SK-N-SH (cell line): ENCODE measurements at regions not wholly inside any gene's neighbourhood (a gene's known extent, or its start where the extent isn't known, plus 50 kb on each side); places are given as distances from the start of the nearest gene placed in this dataset.

Source experiments
- FOXM1 ChIP-seq: IDR thresholded peaks from 2 replicates; pipeline ENCODE4 v1.4.0; 2012; ENCODE audit warnings: low read depth, mild to moderate bottlenecking
- JUND ChIP-seq: IDR thresholded peaks from 2 replicates; pipeline ENCODE4 v1.4.0; 2012
- MAX ChIP-seq: IDR thresholded peaks from 2 replicates; pipeline ENCODE4 v1.4.0; 2012; ENCODE audit warnings: low read depth
- MEF2A ChIP-seq: IDR thresholded peaks from 2 replicates; pipeline ENCODE4 v1.4.0; 2012; ENCODE audit warnings: low read depth, borderline replicate concordance
- POLR2AphosphoS5 ChIP-seq: IDR thresholded peaks from 2 replicates; pipeline ENCODE4 v1.6.1; 2012; ENCODE audit warnings: low read depth, low read length
- RCOR1 ChIP-seq: fragments of 150-350 bp; IDR thresholded peaks from 2 replicates; pipeline ENCODE4 v1.6.1; 2017; ENCODE audit warnings: antibody characterized with exemption, low read length
- REST ChIP-seq: IDR thresholded peaks from 2 replicates; pipeline ENCODE4 v1.6.1; 2012; ENCODE audit warnings: mild to moderate bottlenecking, low read depth, low read length, moderate library complexity
- RFX5 ChIP-seq: IDR thresholded peaks from 2 replicates; pipeline ENCODE4 v1.6.1; 2012; ENCODE audit warnings: mild to moderate bottlenecking, improper control_type of control experiment, low read length
- RXRA ChIP-seq: IDR thresholded peaks from 2 replicates; pipeline ENCODE4 v1.4.0; 2012; ENCODE audit warnings: low read depth, mild to moderate bottlenecking, borderline replicate concordance
- SMC3 ChIP-seq: IDR thresholded peaks from 2 replicates; pipeline ENCODE4 v1.6.1; 2012; ENCODE audit warnings: low read depth, low read length, improper control_type of control experiment
- TAF1 ChIP-seq: IDR thresholded peaks from 2 replicates; pipeline ENCODE4 v1.6.1; 2012; ENCODE audit warnings: low read depth, mild to moderate bottlenecking, low read length, moderate library complexity, borderline replicate concordance
- TCF12 ChIP-seq: IDR thresholded peaks from 2 replicates; pipeline ENCODE4 v1.4.0; 2012
- TEAD4 ChIP-seq: IDR thresholded peaks from 2 replicates; pipeline ENCODE4 v1.4.0; 2012; ENCODE audit warnings: mild to moderate bottlenecking, borderline replicate concordance; ENCODE audit not compliant: insufficient read depth
- TF ChIP-seq, protein P1 (sequence below): fragments of 200-600 bp; sonication (generic); IDR thresholded peaks from 2 replicates; pipeline ENCODE4 v1.6.1; 2017; ENCODE audit warnings: antibody characterized with exemption, mild to moderate bottlenecking, moderate library complexity

DNA sequence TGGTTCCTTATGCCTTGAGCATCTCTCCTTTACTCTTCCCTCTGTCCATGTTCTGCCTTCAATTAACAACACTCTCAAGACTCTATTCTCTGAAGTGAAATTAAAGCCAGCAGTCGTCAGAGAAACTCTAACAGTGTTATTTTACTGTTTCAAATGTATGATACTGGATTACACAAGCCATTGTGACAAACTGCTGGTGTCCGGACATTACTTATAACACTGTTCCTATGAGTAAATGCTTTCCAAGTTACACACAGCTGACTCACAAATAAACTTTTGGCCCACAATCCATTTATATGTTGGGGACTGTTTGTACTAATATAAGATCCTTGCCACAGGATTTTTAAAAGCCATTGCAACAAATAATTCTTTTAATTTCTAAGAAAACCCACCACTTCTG, 63.2 kb upstream of the GHR start:
- TF ChIP-seq, protein P1, sequence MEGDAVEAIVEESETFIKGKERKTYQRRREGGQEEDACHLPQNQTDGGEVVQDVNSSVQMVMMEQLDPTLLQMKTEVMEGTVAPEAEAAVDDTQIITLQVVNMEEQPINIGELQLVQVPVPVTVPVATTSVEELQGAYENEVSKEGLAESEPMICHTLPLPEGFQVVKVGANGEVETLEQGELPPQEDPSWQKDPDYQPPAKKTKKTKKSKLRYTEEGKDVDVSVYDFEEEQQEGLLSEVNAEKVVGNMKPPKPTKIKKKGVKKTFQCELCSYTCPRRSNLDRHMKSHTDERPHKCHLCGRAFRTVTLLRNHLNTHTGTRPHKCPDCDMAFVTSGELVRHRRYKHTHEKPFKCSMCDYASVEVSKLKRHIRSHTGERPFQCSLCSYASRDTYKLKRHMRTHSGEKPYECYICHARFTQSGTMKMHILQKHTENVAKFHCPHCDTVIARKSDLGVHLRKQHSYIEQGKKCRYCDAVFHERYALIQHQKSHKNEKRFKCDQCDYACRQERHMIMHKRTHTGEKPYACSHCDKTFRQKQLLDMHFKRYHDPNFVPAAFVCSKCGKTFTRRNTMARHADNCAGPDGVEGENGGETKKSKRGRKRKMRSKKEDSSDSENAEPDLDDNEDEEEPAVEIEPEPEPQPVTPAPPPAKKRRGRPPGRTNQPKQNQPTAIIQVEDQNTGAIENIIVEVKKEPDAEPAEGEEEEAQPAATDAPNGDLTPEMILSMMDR, result no peak
- no peak for TF ChIP-seq JUND
- no peak for TF ChIP-seq REST
- TF ChIP-seq POLR2AphosphoS5, result no peak
- no peak for TF ChIP-seq TAF1
- no peak for TF ChIP-seq SMC3
- TF ChIP-seq MAX, result no peak
- no peak for TF ChIP-seq FOXM1
- no peak for TF ChIP-seq RCOR1
- no peak for TF ChIP-seq TCF12
- no peak for TF ChIP-seq MEF2A
- TF ChIP-seq TEAD4, result no peak
- TF ChIP-seq RXRA, result no peak
- no peak for TF ChIP-seq RFX5
